ENCODE measurements at regions not wholly inside any gene's neighbourhood (a gene's known extent, or its start where the extent isn't known, plus 50 kb on each side); places are given as distances from the start of the nearest gene placed in this dataset.

DNA sequence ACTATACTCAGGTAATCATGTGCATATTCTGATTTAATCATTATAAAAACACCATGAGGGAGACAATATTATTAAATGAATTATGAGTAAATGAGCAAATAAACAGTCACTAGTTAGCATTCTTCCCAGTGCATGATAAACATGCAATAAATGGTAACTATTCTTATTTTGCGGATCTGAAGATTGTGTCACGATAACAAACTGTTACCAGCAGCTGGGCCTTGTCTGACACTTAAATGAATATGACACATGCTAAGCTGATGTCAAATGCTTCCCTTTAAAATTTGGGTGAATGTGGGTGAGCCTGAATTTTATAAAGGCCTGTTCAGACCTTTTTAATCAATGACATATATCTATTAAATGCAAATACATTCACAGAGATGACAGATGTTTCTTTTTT is 68.2 kb upstream of the KIT start:
- no peaks in the 10 kb centered on the region for H3K79me2 ChIP-seq (ENCODE audit: control insufficient read depth, insufficient read depth, low read length)
- TF ChIP-seq, protein P1, sequence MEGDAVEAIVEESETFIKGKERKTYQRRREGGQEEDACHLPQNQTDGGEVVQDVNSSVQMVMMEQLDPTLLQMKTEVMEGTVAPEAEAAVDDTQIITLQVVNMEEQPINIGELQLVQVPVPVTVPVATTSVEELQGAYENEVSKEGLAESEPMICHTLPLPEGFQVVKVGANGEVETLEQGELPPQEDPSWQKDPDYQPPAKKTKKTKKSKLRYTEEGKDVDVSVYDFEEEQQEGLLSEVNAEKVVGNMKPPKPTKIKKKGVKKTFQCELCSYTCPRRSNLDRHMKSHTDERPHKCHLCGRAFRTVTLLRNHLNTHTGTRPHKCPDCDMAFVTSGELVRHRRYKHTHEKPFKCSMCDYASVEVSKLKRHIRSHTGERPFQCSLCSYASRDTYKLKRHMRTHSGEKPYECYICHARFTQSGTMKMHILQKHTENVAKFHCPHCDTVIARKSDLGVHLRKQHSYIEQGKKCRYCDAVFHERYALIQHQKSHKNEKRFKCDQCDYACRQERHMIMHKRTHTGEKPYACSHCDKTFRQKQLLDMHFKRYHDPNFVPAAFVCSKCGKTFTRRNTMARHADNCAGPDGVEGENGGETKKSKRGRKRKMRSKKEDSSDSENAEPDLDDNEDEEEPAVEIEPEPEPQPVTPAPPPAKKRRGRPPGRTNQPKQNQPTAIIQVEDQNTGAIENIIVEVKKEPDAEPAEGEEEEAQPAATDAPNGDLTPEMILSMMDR (IDR thresholded peaks at IDR 0.05): no peak
- no peak for TF ChIP-seq EZH2 (IDR thresholded peaks at IDR 0.05; ENCODE audit: borderline replicate concordance, insufficient read depth, low read depth, low read length, poor library complexity, severe bottlenecking)
- no peaks in the 10 kb centered on the region for H3K4me1 Mint-ChIP-seq
- H2AFZ ChIP-seq (ENCODE audit: insufficient read depth, low read depth, low read length, poor library complexity, severe bottlenecking): no peak overlapping the region
- no peaks in the 10 kb centered on the region for H4K20me1 ChIP-seq (ENCODE audit: control insufficient read depth, insufficient read depth, low read length, poor library complexity, severe bottlenecking)
- no CpG with 5 or more reads among the region's 2 CpGs for WGBS (ENCODE audit: insufficient coverage)
- H3K4me2 ChIP-seq (replicated peaks; ENCODE audit: low read depth, low read length, poor library complexity, severe bottlenecking): no peak overlapping the region
- H3K27ac Mint-ChIP-seq: no peak overlapping the region
- no peak overlapping the region for H3K4me3 ChIP-seq (ENCODE audit: control extremely low read depth in 1 of 5, extremely low read depth in 1 of 5, insufficient read depth in 1 of 5, low read depth in 2 of 5, low read length in 4 of 5)
- ATAC-seq (ENCODE audit: low read depth) (no peak), DNase-seq (no peak)
- no peak overlapping the region for H3K9ac ChIP-seq (ENCODE audit: low read length)
- no peaks in the 10 kb centered on the region for H3K4me1 ChIP-seq (ENCODE audit: control insufficient read depth in 2 of 2, insufficient read depth in 2 of 2, low read length in 2 of 2)
- no peaks in the 10 kb centered on the region for H3K36me3 ChIP-seq (replicated peaks in 1 of 2; ENCODE audit: control extremely low read depth in 1 of 2, control insufficient read depth in 1 of 2, extremely low read depth in 1 of 2, insufficient read depth in 2 of 2, low read length in 1 of 2)
- CTCF ChIA-PET: no interaction called here
- H3K27me3 ChIP-seq (replicated peaks in 1 of 4; ENCODE audit: control extremely low read depth in 1 of 4, control insufficient read depth in 3 of 4, insufficient read depth in 4 of 4, low read length in 3 of 4): no peaks in the 10 kb centered on the region
- H3K9me3 ChIP-seq (ENCODE audit: control extremely low read depth in 1 of 3, control insufficient read depth in 2 of 3, insufficient read depth in 1 of 3, low read length in 2 of 3): no peaks in the 10 kb centered on the region
- no peak overlapping the region for H3K27ac ChIP-seq (ENCODE audit: low read length in 2 of 2)
- H3K27me3 Mint-ChIP-seq: peaks cover 10% of the 10 kb centered on the region
- intact Hi-C loops (cut with micrococcal nuclease): no loop called here
- POLR2A ChIA-PET: no interaction called here
- H3K4me3 Mint-ChIP-seq: no peak overlapping the region
- no peaks in the 10 kb centered on the region for H3K9me3 Mint-ChIP-seq (ENCODE audit: insufficient read depth)

DNA sequence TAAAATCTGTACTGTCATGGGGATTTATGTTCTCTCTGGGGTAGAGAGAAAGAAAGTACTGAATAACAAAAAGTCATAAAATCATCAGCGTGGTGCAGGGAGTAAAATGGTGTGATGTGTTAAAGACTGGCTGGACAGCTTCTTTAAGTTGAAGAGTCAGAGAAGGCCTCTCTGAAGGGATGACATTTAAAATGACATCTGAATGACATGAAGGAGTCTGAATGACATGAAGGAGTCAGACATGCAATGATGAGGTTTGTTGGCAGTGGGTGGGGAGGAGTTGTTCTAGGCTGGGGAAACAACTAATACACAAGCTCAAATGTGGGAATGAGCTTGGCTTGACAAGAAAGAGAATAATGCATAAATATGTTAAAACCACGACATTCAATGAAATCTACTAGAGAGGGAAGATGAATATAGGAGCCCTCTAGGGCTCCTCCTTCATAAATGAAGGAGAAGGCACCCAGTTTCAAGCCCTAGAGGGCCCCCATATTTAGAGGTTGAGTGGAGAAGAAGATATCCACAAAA is 63.9 kb upstream of the KIT start:
- Histone ChIP-seq H3K79me2 (ENCODE audit: control insufficient read depth, insufficient read depth, low read length) (no peaks in the 10 kb centered on the region), H3K4me3 (ENCODE audit: control extremely low read depth in 1 of 5, extremely low read depth in 1 of 5, insufficient read depth in 1 of 5, low read depth in 2 of 5, low read length in 4 of 5) (no peak overlapping the region), H3K9ac (ENCODE audit: low read length) (no peak overlapping the region), H3K4me2 (replicated peaks; ENCODE audit: low read depth, low read length, poor library complexity, severe bottlenecking) (no peak overlapping the region), H2AFZ (ENCODE audit: insufficient read depth, low read depth, low read length, poor library complexity, severe bottlenecking) (no peak overlapping the region), H3K4me1 (ENCODE audit: control insufficient read depth in 2 of 2, insufficient read depth in 2 of 2, low read length in 2 of 2) (no peaks in the 10 kb centered on the region), H3K9me3 (ENCODE audit: control extremely low read depth in 1 of 3, control insufficient read depth in 2 of 3, insufficient read depth in 1 of 3, low read length in 2 of 3) (no peaks in the 10 kb centered on the region), H4K20me1 (ENCODE audit: control insufficient read depth, insufficient read depth, low read length, poor library complexity, severe bottlenecking) (no peaks in the 10 kb centered on the region), H3K36me3 (replicated peaks in 1 of 2; ENCODE audit: control extremely low read depth in 1 of 2, control insufficient read depth in 1 of 2, extremely low read depth in 1 of 2, insufficient read depth in 2 of 2, low read length in 1 of 2) (no peaks in the 10 kb centered on the region), H3K27ac (ENCODE audit: low read length in 2 of 2) (no peak overlapping the region), H3K27me3 (replicated peaks in 1 of 4; ENCODE audit: control extremely low read depth in 1 of 4, control insufficient read depth in 3 of 4, insufficient read depth in 4 of 4, low read length in 3 of 4) (no peaks in the 10 kb centered on the region)
- intact Hi-C loops (cut with micrococcal nuclease): no loop called here
- H3K9me3 Mint-ChIP-seq (ENCODE audit: insufficient read depth): no peaks in the 10 kb centered on the region
- no peaks in the 10 kb centered on the region for H3K4me1 Mint-ChIP-seq
- CTCF ChIA-PET: no interaction called here
- ATAC-seq (ENCODE audit: low read depth) (no peak), DNase-seq (no peak)
- 89% methylated on average over 1 of the region's 2 CpGs for WGBS (ENCODE audit: insufficient coverage)
- no peak overlapping the region for H3K27ac Mint-ChIP-seq
- POLR2A ChIA-PET: no interaction called here
- peaks cover 6% of the 10 kb centered on the region for H3K27me3 Mint-ChIP-seq
- TF ChIP-seq, protein P1 (IDR thresholded peaks at IDR 0.05): no peak
- TF ChIP-seq EZH2 (IDR thresholded peaks at IDR 0.05; ENCODE audit: borderline replicate concordance, insufficient read depth, low read depth, low read length, poor library complexity, severe bottlenecking): no peak
- no peak overlapping the region for H3K4me3 Mint-ChIP-seq

Data from B cell (primary cell).